Cardiac fibroblast (primary cell): ENCODE measurements at regions not wholly inside any gene's neighbourhood (a gene's known extent, or its start where the extent isn't known, plus 50 kb on each side); places are given as distances from the start of the nearest gene placed in this dataset.

Source experiments
- DNase-seq, 2 donors: peaks; one replicate each; pipeline versions ENCODE4 v3.0.0 to v3.0.0-alpha.2; 2010; ENCODE audit warnings: low read depth in 2 of 2
- H3K4me3 ChIP-seq, 2 donors: replicated peaks in 1 of 2; 1 replicate in 1 of 2; 2 replicates in 1 of 2; pipeline ENCODE4 v1.5.1; 2011; ENCODE audit warnings: low read depth in 2 of 2, low read length in 2 of 2, mild to moderate bottlenecking in 2 of 2, moderate library complexity in 1 of 2
- TF ChIP-seq, protein P1 (sequence below): IDR thresholded peaks from one replicate; pipeline ENCODE4 v1.5.1; 2011; ENCODE audit warnings: low read depth, mild to moderate bottlenecking, low read length, inconsistent platforms

DNA sequence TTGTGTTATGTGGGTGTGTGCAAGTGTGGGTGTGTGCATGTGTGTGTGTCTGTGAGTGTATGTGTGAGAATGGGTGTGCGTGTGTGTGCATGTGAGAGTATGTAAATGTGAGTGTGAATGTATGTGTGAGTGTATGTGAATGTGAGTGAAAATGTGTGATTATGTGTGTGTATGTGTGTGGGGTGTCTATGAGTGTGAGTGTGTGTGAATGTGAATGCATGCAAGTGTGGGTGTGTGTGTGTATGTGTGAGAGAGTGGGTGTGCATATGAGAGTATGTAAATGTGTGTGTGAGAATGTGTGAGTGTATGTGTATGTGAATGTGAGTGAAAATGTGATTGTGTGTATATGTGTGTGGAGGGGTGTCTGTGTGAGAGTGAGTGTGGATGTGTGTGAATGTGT, 1292.7 kb downstream of the TBC1D22A start:
- DNase-seq, result no peak
- H3K4me3 ChIP-seq, result no peak overlapping the region
- TF ChIP-seq, protein P1, sequence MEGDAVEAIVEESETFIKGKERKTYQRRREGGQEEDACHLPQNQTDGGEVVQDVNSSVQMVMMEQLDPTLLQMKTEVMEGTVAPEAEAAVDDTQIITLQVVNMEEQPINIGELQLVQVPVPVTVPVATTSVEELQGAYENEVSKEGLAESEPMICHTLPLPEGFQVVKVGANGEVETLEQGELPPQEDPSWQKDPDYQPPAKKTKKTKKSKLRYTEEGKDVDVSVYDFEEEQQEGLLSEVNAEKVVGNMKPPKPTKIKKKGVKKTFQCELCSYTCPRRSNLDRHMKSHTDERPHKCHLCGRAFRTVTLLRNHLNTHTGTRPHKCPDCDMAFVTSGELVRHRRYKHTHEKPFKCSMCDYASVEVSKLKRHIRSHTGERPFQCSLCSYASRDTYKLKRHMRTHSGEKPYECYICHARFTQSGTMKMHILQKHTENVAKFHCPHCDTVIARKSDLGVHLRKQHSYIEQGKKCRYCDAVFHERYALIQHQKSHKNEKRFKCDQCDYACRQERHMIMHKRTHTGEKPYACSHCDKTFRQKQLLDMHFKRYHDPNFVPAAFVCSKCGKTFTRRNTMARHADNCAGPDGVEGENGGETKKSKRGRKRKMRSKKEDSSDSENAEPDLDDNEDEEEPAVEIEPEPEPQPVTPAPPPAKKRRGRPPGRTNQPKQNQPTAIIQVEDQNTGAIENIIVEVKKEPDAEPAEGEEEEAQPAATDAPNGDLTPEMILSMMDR, result no peak

DNA sequence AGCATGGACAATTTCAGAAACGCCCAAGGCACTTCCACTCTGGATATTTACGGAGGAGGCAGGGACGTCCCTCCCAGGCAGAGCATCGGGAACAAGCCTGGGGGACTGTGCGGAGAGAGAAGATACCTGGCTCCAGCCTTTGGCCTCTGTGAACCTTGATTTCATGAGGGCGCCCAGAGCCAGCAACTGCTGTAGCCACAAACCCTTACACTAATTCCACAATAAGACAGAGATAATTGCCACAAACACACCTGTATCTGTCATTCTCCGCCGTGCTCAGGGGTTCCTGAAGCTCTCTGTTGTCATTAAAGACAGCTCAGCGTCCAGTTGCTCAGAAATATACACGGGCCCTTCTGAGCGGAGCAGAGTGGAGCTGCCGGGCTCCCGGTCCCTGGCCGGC, 1292.1 kb downstream of the TBC1D22A start:
- TF ChIP-seq, protein P1, result no peak
- DNase-seq, result no peak
- no peak overlapping the region for H3K4me3 ChIP-seq

DNA sequence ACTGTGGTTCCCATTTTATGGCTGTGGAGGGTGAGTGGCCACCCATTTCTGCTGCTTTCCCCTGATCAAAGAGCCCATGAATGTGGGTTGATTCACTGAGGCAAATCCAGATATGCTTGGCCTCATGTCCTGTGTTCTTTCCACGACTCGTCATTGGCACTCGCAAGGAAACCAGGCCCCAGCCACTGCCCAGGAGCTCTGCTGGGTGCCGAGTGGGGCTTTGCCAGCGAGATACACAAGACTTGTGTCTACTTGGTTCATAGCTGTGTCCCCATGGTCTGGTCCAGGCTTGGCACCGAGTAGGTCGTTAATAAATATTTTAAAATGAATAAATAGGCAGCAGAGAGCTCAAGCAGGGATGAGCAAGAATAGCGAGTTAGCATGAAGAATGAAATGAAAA, 1291.5 kb downstream of the TBC1D22A start:
- no peak overlapping the region for H3K4me3 ChIP-seq
- TF ChIP-seq, protein P1, result no peak
- no peak for DNase-seq

DNA sequence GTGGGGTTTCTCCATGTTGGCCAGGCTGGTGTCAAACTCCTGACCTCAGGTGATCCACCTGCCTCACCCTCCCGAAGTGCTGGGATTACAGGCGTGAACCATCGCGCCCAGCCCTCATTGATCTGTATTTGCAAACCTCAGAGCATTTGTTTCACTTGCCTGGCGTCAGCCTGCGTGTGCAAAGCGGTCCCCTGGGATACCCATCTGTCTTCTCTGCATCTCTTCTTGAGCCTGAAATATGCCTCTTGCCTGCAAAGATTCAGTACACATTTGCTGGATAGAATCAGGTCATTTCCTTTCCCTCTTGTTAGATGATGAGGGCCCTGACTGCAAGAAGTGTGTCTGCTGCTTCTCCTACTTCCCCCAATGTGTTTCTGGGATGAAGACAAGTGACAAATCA, 1291.0 kb downstream of the TBC1D22A start:
- no peak for DNase-seq
- no peak overlapping the region for H3K4me3 ChIP-seq
- TF ChIP-seq, protein P1, result no peak

DNA sequence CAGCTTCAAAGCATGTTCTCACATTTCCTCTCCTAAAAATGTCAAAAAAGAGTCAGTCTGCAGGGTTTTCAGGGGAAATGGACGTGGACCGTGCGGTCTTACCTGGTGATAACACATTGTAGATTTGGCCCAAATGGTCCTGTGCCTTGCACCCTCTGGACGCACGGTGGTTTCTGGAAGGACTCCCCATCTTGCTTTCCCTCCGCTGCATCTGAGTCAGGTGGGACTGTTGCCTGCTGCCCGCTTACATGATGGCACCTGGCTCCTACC, 1290.1 kb downstream of the TBC1D22A start:
- DNase-seq, result no peak
- TF ChIP-seq, protein P1, result no peak
- H3K4me3 ChIP-seq, result no peak overlapping the region

DNA sequence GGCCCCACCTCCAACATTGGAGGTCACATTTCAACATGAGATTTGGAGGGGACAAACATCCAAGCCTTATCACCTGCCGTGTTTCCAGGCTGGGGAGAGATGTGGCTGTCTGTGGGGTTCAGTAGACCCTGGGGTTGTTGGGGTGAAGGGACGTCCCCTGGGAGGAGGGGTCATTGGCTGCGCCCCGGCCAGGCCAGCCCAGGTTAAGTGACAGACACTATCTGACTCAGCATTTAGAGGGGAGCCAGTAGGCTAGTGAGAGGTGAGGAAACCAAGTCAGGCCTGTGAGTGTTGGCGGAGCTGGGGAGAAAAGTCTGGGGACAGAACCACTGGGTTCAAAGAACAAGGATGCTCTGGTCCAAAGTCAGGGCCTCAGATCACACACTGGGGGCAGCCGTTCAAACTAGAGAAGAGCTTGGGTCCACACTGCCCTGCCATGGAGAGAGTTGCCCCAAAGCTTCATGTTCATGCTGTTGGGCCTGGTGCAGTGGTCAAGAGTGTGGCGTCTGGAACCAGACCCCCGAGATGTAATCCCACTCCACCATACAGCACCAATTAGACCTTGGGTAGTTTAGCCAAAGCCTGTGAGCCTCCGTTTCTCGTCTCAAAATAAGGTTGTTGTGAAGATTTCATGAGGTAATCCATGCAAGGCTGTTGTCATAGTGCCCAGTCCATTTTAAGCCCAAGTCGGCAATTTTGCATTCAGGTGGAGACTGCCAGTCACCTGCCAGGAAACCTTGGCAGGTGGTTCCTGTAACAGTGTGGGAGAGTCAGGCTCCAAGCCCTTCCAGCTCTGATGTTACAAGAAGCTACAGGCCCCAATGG, 1289.6 kb downstream of the TBC1D22A start:
- TF ChIP-seq, protein P1, result no peak
- DNase-seq, result no peak
- H3K4me3 ChIP-seq, result no peak overlapping the region

DNA sequence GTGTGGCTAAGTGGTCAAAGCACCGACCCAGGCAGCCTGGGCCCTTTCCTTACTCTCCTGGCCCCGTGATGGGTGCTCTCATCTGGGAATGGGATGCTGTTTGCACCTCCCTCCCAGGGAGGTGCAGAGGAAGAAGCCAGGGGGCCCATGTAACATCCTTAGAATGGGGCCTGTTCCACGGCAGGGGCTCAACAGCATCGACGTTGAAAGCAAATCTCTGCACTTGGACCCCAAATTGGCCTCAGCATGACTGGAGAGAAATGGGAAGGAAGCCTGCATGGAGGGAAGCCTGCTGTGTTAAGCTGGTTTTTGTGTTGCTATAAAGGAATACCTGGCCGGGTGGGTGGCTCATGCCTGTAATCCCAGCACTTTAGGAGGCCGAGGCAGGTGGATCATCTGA, 1288.4 kb downstream of the TBC1D22A start:
- no peak for DNase-seq
- no peak overlapping the region for H3K4me3 ChIP-seq
- TF ChIP-seq, protein P1, result no peak
